IMR-90 (cell line): ENCODE measurements at regions not wholly inside any gene's neighbourhood (a gene's known extent, or its start where the extent isn't known, plus 50 kb on each side); places are given as distances from the start of the nearest gene placed in this dataset.

Experiments used
- ATAC-seq: fragments of 200-7000 bp; cut with Tn5 transposase; 2 replicates; pipeline ENCODE4 v1.9.1; 2020; ENCODE audit warnings: low read depth, mild to moderate bottlenecking, moderate library complexity
- BruUV-seq: library from RNA; stranded (reverse); fragments of 400-500 nt; replicated peaks from 2 replicates; lab custom pipeline; 2021; lab: Mats Ljungman, UMichigan
- CTCF ChIA-PET: fragments of 300-600 bp; formaldehyde crosslinking; extraction: SDS; loops from one replicate; lab custom pipeline; 2021; ENCODE audit warnings: antibody characterized with exemption; lab: Yijun Ruan, JAX
- POLR2A ChIA-PET: fragments of 300-600 bp; sonication (Branson Sonifier 250); formaldehyde crosslinking; loops from one replicate; lab custom pipeline; 2022; ENCODE audit warnings: antibody characterized with exemption; ENCODE audit not compliant: unreplicated experiment; lab: Charles Lee
- DNase-seq: peaks from one replicate; pipeline ENCODE4 v3.0.0; 2013
- H2AFZ ChIP-seq: replicated peaks from 2 replicates; pipeline ENCODE3; 2013; ENCODE audit warnings: low read length, mild to moderate bottlenecking; ENCODE audit not compliant: poor library complexity
- H2AK5ac ChIP-seq: 2 replicates; pipeline ENCODE4 v1.6.1; 2013; ENCODE audit warnings: low read depth, low read length, inconsistent platforms
- H2AK9ac ChIP-seq: replicated peaks from 2 replicates; pipeline ENCODE3; 2013; ENCODE audit warnings: mild to moderate bottlenecking, low read depth, low read length, moderate library complexity; ENCODE audit not compliant: poor library complexity
- H2BK120ac ChIP-seq: 2 replicates; pipeline ENCODE4 v1.6.1; 2013; ENCODE audit warnings: low read depth, low read length, inconsistent platforms
- H2BK15ac ChIP-seq: 3 replicates; pipeline ENCODE4 v1.6.1; 2013; ENCODE audit warnings: low read depth, low read length, inconsistent platforms
- H2BK20ac ChIP-seq: 2 replicates; pipeline ENCODE4 v1.6.1; 2013; ENCODE audit warnings: low read depth, mild to moderate bottlenecking, inconsistent platforms, low read length, moderate library complexity
- H2BK5ac ChIP-seq: 2 replicates; pipeline ENCODE4 v1.6.1; 2013; ENCODE audit warnings: mild to moderate bottlenecking, low read depth, low read length, inconsistent platforms; ENCODE audit not compliant: poor library complexity, severe bottlenecking
- H3K14ac ChIP-seq: replicated peaks from 2 replicates; pipeline ENCODE4 v1.6.1; 2013; ENCODE audit warnings: low read depth, low read length, inconsistent platforms
- H3K18ac ChIP-seq: 2 replicates; pipeline ENCODE4 v1.6.1; 2013; ENCODE audit warnings: low read depth, low read length, control low read depth
- H3K23ac ChIP-seq: 2 replicates; pipeline ENCODE4 v1.6.1; 2013; ENCODE audit warnings: low read depth, low read length, inconsistent platforms
- H3K27ac ChIP-seq: 2 replicates; pipeline ENCODE4 v1.5.1; 2013; ENCODE audit warnings: mild to moderate bottlenecking, control low read depth, low read length; ENCODE audit not compliant: insufficient read depth
- H3K27me3 ChIP-seq: 2 replicates; pipeline ENCODE4 v1.6.1; 2013; ENCODE audit warnings: low read length; ENCODE audit not compliant: control insufficient read depth, insufficient read depth
- H3K36me3 ChIP-seq: 2 replicates; pipeline ENCODE4 v1.6.1; 2013; ENCODE audit warnings: low read length, mixed read lengths; ENCODE audit not compliant: control insufficient read depth, insufficient read depth
- H3K4ac ChIP-seq: 2 replicates; pipeline ENCODE4 v1.6.1; 2013; ENCODE audit warnings: low read depth, low read length, inconsistent platforms
- H3K4me1 ChIP-seq: 2 replicates; pipeline ENCODE4 v1.6.1; 2013; ENCODE audit warnings: low read length, mixed read lengths; ENCODE audit not compliant: control insufficient read depth, insufficient read depth
- H3K4me2 ChIP-seq: 2 replicates; pipeline ENCODE4 v1.6.1; 2013; ENCODE audit warnings: low read depth, mild to moderate bottlenecking, control low read depth, low read length, moderate library complexity
- H3K4me3 ChIP-seq: 2 replicates; pipeline ENCODE4 v1.5.1; 2013; ENCODE audit warnings: low read depth, mild to moderate bottlenecking, control low read depth, low read length, moderate library complexity; ENCODE audit not compliant: insufficient read depth
- H3K56ac ChIP-seq: 2 replicates; pipeline ENCODE4 v1.6.1; 2013; ENCODE audit warnings: low read length, inconsistent platforms; ENCODE audit not compliant: insufficient read depth; ENCODE audit errors: extremely low read depth
- H3K79me1 ChIP-seq, 2 experiments: 2 replicates each; pipeline ENCODE4 v1.6.1; 2013; ENCODE audit warnings: low read length in 2 of 2, inconsistent platforms in 1 of 2, low read depth in 1 of 2
- H3K9ac ChIP-seq: 2 replicates; pipeline ENCODE4 v1.6.1; 2013; ENCODE audit warnings: low read depth, low read length, control low read depth
- H3K9me1 ChIP-seq: 2 replicates; pipeline ENCODE4 v1.6.1; 2013; ENCODE audit warnings: low read length, inconsistent platforms; ENCODE audit not compliant: insufficient read depth
- H3K9me3 ChIP-seq: 2 replicates; pipeline ENCODE4 v1.6.1; 2013; ENCODE audit warnings: low read length; ENCODE audit not compliant: control insufficient read depth, insufficient read depth
- H4K20me1 ChIP-seq: 2 replicates; pipeline ENCODE4 v1.6.1; 2013; ENCODE audit warnings: low read length, inconsistent platforms; ENCODE audit not compliant: insufficient read depth
- H4K5ac ChIP-seq: 2 replicates; pipeline ENCODE4 v1.6.1; 2013; ENCODE audit warnings: mild to moderate bottlenecking, low read depth, low read length, control low read depth
- H4K8ac ChIP-seq, 2 experiments: 2 replicates each; pipeline ENCODE4 v1.6.1; 2013; ENCODE audit warnings: low read depth in 2 of 2, low read length in 2 of 2, control low read depth in 1 of 2, inconsistent platforms in 1 of 2
- H4K91ac ChIP-seq: 2 replicates; pipeline ENCODE4 v1.6.1; 2013; ENCODE audit warnings: low read depth, low read length, inconsistent platforms; ENCODE audit not compliant: insufficient read depth
- RAD21 ChIP-seq: IDR thresholded peaks from 2 replicates; pipeline ENCODE4 v1.6.1; 2012; ENCODE audit warnings: low read length, improper control_type of control experiment
- WGBS, 2 experiments: methylation state at CpG; one replicate each; pipeline versions ENCODE4 v1.1.5 to v1.1.7; 2013; ENCODE audit warnings: missing lambda C conversion rate in 2 of 2; ENCODE audit not compliant: insufficient read length in 1 of 2; ENCODE audit errors: extremely low coverage in 2 of 2; 5-methylcytosine and 5-hydroxymethylcytosine counted together
- dilution Hi-C: fragments of 300-500 bp; cut with HindIII; formaldehyde crosslinking; loops from one replicate; pipeline ENCODE4 v1.14.3; 2018; ENCODE audit warnings: low sequenced_read_pairs; ENCODE audit not compliant: unreplicated experiment
- in situ Hi-C: fragments of 300-500 bp; cut with MboI; formaldehyde crosslinking; loops from 3 replicates; pipeline ENCODE4 v1.14.3; 2019; ENCODE audit warnings: low sequenced_read_pairs, inconsistent platforms, mixed read lengths
- intact Hi-C: fragments of 100-400 bp; cut with micrococcal nuclease; formaldehyde crosslinking; loops from 2 replicates; pipeline ENCODE4 v1.10.0; 2022

DNA sequence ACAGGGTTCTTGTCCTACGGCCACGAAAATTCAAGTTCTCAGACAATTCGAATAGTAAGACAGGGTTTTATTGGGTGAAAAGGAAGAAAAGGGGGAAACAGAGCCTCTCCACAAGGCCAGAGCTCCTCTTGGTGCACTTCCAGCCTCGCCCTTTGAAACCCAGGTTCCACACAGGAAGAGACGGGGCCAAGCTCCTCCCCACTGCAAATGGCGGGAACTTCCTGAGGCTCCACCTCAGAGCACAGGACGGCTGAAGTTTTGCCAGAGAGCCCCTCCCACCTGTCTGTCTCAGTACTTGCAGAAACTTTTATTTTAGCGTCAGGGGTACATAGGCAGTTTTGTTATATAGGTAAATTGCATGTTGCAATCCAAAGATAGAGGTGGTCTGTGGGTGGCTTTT is 165.7 kb upstream of the CDH8 start:
- no peak overlapping the region for H4K91ac ChIP-seq
- no peak overlapping the region for H3K18ac ChIP-seq
- no peak overlapping the region for H2AFZ ChIP-seq
- H3K9ac ChIP-seq, result no peak overlapping the region
- dilution Hi-C loops, result no loop called here
- no peaks in the 10 kb centered on the region for H3K9me1 ChIP-seq
- no peaks in the 10 kb centered on the region for H3K27me3 ChIP-seq
- no peaks in the 10 kb centered on the region for H3K4me1 ChIP-seq
- no peak overlapping the region for H4K5ac ChIP-seq
- peaks cover 4% of the 10 kb centered on the region for H3K9me3 ChIP-seq
- CTCF ChIA-PET, result interaction anchor here (1.1 kb wide), 1 partner anchor 24 kb away, joined by 3 read pairs; no protein-coding TSS in a partner anchor
- intact Hi-C loops, result no loop called here
- H4K20me1 ChIP-seq, result no peaks in the 10 kb centered on the region
- no peak overlapping the region for H2AK5ac ChIP-seq
- in situ Hi-C loops, result no loop called here
- no peak overlapping the region for H3K23ac ChIP-seq
- no TSS peak for BruUV-seq
- ATAC-seq (no peak), DNase-seq (no peak)
- H4K8ac ChIP-seq, result no peak overlapping the region
- H3K79me1 ChIP-seq, result no peaks in the 10 kb centered on the region
- no peak overlapping the region for H2BK15ac ChIP-seq
- no peak overlapping the region for H3K27ac ChIP-seq
- H3K14ac ChIP-seq, result no peak overlapping the region
- no peak overlapping the region for H2BK20ac ChIP-seq
- H3K36me3 ChIP-seq, result no peaks in the 10 kb centered on the region
- WGBS, 2 experiments, result no CpG with 5 or more reads among the region's 8 CpGs
- H3K4me2 ChIP-seq, result no peak overlapping the region
- no peak overlapping the region for H3K56ac ChIP-seq
- no peak overlapping the region for H3K4ac ChIP-seq
- no peak overlapping the region for H2AK9ac ChIP-seq
- TF ChIP-seq RAD21, result no peak
- POLR2A ChIA-PET, result no interaction called here
- no peak overlapping the region for H2BK5ac ChIP-seq
- no peak overlapping the region for H3K4me3 ChIP-seq
- H2BK120ac ChIP-seq, result no peak overlapping the region
